B cell (primary cell): ENCODE measurements at regions not wholly inside any gene's neighbourhood (a gene's known extent, or its start where the extent isn't known, plus 50 kb on each side); places are given as distances from the start of the nearest gene placed in this dataset.

Source experiments
- ATAC-seq: fragments of 200-7000 bp; cut with Tn5 transposase; one replicate; pipeline ENCODE4 v1.10.0; 2021; ENCODE audit warnings: low read depth, mild to moderate bottlenecking, moderate number of reproducible peaks, moderate library complexity
- CTCF ChIA-PET: fragments of 350-600 bp; sonication (Branson Sonifier 250); formaldehyde crosslinking; loops from one replicate; lab custom pipeline; 2021; ENCODE audit warnings: antibody characterized with exemption, inconsistent platforms; lab: Charles Lee
- POLR2A ChIA-PET: fragments of 350-600 bp; sonication (Branson Sonifier 250); formaldehyde crosslinking; loops from one replicate; lab custom pipeline; 2021; ENCODE audit warnings: antibody characterized with exemption; lab: Charles Lee
- DNase-seq: peaks from one replicate; pipeline ENCODE4 v3.0.0; 2013
- H2AFZ ChIP-seq: 2 replicates; pipeline ENCODE4 v1.6.1; 2012; ENCODE audit warnings: mild to moderate bottlenecking, low read depth, low read length; ENCODE audit not compliant: insufficient read depth, poor library complexity, severe bottlenecking
- H3K27ac ChIP-seq, 2 donors: 1 replicate in 1 of 2; 2 replicates in 1 of 2; pipeline ENCODE4 v1.5.1; 2012 to 2013; ENCODE audit warnings: low read length in 2 of 2, mild to moderate bottlenecking in 2 of 2, moderate library complexity in 1 of 2
- H3K27me3 ChIP-seq, 4 experiments: fragments of 200-600 bp in 1 of 4; sonication (generic) in 1 of 4; replicated peaks in 1 of 4; 1 replicate in 2 of 4; 2 replicates in 2 of 4; pipeline versions ENCODE4 v1.6.1 to v1.7.0; 2013 to 2016; ENCODE audit warnings: low read length in 3 of 4, mild to moderate bottlenecking in 2 of 4, mixed read lengths in 1 of 4, moderate library complexity in 1 of 4; ENCODE audit not compliant: insufficient read depth in 4 of 4, control insufficient read depth in 3 of 4; ENCODE audit errors: control extremely low read depth in 1 of 4
- H3K36me3 ChIP-seq, 2 experiments: replicated peaks in 1 of 2; 1 replicate in 1 of 2; 2 replicates in 1 of 2; pipeline versions ENCODE4 v1.6.1 to v1.7.1; 2013; ENCODE audit warnings: low read length in 1 of 2; ENCODE audit not compliant: insufficient read depth in 2 of 2, control insufficient read depth in 1 of 2; ENCODE audit errors: control extremely low read depth in 1 of 2, extremely low read depth in 1 of 2
- H3K4me1 ChIP-seq, 2 donors: fragments of 200-600 bp in 1 of 2; sonication (generic) in 1 of 2; 1 replicate in 1 of 2; 2 replicates in 1 of 2; pipeline versions ENCODE4 v1.5.1 to v1.6.1; 2013 to 2017; ENCODE audit warnings: low read length in 2 of 2; ENCODE audit not compliant: control insufficient read depth in 2 of 2, insufficient read depth in 2 of 2
- H3K4me2 ChIP-seq: replicated peaks from 2 replicates; pipeline ENCODE3; 2012; ENCODE audit warnings: mild to moderate bottlenecking, low read depth, low read length; ENCODE audit not compliant: poor library complexity, severe bottlenecking
- H3K4me3 ChIP-seq, 5 experiments: fragments of 200-600 bp in 1 of 5; sonication (generic) in 1 of 5; 1 replicate in 3 of 5; 2 replicates in 2 of 5; pipeline versions ENCODE4 v1.5.1 to v1.7.0; 2011 to 2016; ENCODE audit warnings: low read length in 4 of 5, mild to moderate bottlenecking in 4 of 5, low read depth in 2 of 5, control low read depth in 1 of 5, moderate library complexity in 1 of 5; ENCODE audit not compliant: insufficient read depth in 1 of 5; ENCODE audit errors: control extremely low read depth in 1 of 5, extremely low read depth in 1 of 5
- H3K79me2 ChIP-seq: fragments of 200-600 bp; sonication (generic); one replicate; pipeline ENCODE4 v1.6.0; 2016; ENCODE audit warnings: low read length; ENCODE audit not compliant: control insufficient read depth, insufficient read depth
- H3K9ac ChIP-seq: fragments of 200-600 bp; sonication (generic); 2 replicates; pipeline ENCODE4 v1.6.1; 2017; ENCODE audit warnings: mild to moderate bottlenecking, low read length, moderate library complexity
- H3K9me3 ChIP-seq, 3 donors: one replicate each; pipeline versions ENCODE4 v1.6.1 to v1.7.1; 2013; ENCODE audit warnings: low read length in 2 of 3; ENCODE audit not compliant: control insufficient read depth in 2 of 3, insufficient read depth in 1 of 3; ENCODE audit errors: control extremely low read depth in 1 of 3
- H4K20me1 ChIP-seq: 2 replicates; pipeline ENCODE4 v1.6.0; 2012; ENCODE audit warnings: mild to moderate bottlenecking, low read length; ENCODE audit not compliant: insufficient read depth, control insufficient read depth, poor library complexity, severe bottlenecking
- H3K27ac Mint-ChIP-seq: one replicate; pipeline ENCODE4 v1.8.0; 2021; ENCODE audit warnings: mixed read lengths
- H3K27me3 Mint-ChIP-seq: one replicate; pipeline ENCODE4 v1.8.0; 2021; ENCODE audit warnings: mixed read lengths
- H3K4me1 Mint-ChIP-seq: one replicate; pipeline ENCODE4 v1.8.0; 2021; ENCODE audit warnings: mixed read lengths
- H3K4me3 Mint-ChIP-seq: one replicate; pipeline ENCODE4 v1.8.0; 2021; ENCODE audit warnings: mixed read lengths
- H3K9me3 Mint-ChIP-seq: one replicate; pipeline ENCODE4 v1.8.0; 2022; ENCODE audit warnings: mixed read lengths; ENCODE audit not compliant: insufficient read depth
- EZH2 ChIP-seq: IDR thresholded peaks from 2 replicates; pipeline ENCODE4 v1.6.1; 2012; ENCODE audit warnings: borderline replicate concordance, low read depth, mild to moderate bottlenecking, moderate library complexity, low read length; ENCODE audit not compliant: insufficient read depth, poor library complexity, severe bottlenecking
- WGBS: methylation state at CpG from one replicate; pipeline ENCODE4 v1.1.5; 2013; ENCODE audit warnings: missing lambda C conversion rate; ENCODE audit not compliant: insufficient coverage; 5-methylcytosine and 5-hydroxymethylcytosine counted together
- intact Hi-C: fragments of 100-400 bp; cut with micrococcal nuclease; formaldehyde crosslinking; loops from one replicate; pipeline ENCODE4 v1.10.0; 2022
- TF ChIP-seq, protein P1 (sequence below): fragments of 200-600 bp; IDR thresholded peaks from one replicate; pipeline ENCODE4 v1.8.0; 2022; ENCODE audit warnings: antibody characterized with exemption, mild to moderate bottlenecking

DNA sequence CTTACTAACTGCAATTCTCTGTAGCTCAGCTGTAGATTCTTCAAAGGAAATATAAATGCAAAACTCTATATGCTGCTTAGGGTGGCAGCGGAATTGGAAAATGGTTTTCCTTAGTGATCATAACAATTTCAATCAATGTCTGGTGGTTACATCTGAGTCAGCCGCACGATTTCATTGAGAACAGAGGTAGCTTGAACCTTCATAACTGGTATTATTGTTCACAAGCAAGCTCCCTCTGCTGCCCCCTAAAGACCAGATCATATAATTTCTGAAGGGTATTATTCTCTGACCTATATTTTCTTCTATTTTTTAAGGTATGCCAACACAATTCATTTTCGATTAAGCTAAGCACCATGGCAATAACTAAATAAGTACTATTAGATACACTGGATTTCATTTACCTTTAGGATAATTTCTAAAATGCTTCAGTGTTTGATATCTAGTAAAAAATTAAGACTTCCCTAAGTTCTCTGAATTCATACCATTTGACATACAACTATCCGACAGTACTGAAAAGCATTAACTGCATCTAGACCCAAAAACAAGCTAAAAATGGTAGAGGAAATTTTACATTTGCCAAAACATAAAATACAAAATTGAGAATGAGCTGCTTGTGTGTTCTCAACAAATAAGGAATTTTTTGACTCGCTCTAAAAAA is 181.1 kb upstream of the SPEF2 start:
- no peak overlapping the region for H3K4me3 ChIP-seq
- no peak for TF ChIP-seq EZH2
- TF ChIP-seq, protein P1, sequence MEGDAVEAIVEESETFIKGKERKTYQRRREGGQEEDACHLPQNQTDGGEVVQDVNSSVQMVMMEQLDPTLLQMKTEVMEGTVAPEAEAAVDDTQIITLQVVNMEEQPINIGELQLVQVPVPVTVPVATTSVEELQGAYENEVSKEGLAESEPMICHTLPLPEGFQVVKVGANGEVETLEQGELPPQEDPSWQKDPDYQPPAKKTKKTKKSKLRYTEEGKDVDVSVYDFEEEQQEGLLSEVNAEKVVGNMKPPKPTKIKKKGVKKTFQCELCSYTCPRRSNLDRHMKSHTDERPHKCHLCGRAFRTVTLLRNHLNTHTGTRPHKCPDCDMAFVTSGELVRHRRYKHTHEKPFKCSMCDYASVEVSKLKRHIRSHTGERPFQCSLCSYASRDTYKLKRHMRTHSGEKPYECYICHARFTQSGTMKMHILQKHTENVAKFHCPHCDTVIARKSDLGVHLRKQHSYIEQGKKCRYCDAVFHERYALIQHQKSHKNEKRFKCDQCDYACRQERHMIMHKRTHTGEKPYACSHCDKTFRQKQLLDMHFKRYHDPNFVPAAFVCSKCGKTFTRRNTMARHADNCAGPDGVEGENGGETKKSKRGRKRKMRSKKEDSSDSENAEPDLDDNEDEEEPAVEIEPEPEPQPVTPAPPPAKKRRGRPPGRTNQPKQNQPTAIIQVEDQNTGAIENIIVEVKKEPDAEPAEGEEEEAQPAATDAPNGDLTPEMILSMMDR, result no peak
- H3K27me3 ChIP-seq, result peaks cover 0 to 3% (median 0%) of the 10 kb centered on the region in 4 experiments
- no peak overlapping the region for H3K27ac ChIP-seq
- no peak overlapping the region for H2AFZ ChIP-seq
- 100% methylated on average over 1 of the region's 6 CpGs for WGBS
- Mint-ChIP-seq H3K4me3 (no peak overlapping the region), H3K27me3 (peaks cover 41% of the 10 kb centered on the region), H3K4me1 (no peaks in the 10 kb centered on the region), H3K9me3 (no peaks in the 10 kb centered on the region), H3K27ac (no peak overlapping the region)
- no peaks in the 10 kb centered on the region for H4K20me1 ChIP-seq
- intact Hi-C loops, result no loop called here
- H3K36me3 ChIP-seq, result no peaks in the 10 kb centered on the region
- H3K9me3 ChIP-seq, result no peaks in the 10 kb centered on the region
- H3K4me2 ChIP-seq, result no peak overlapping the region
- H3K79me2 ChIP-seq, result no peaks in the 10 kb centered on the region
- H3K9ac ChIP-seq, result no peak overlapping the region
- CTCF ChIA-PET, result interaction anchor here (0.9 to 1.6 kb wide), 5 partner anchors 7 to 349 kb away, joined by 3 to 7 read pairs (median 3); no protein-coding TSS in a partner anchor
- H3K4me1 ChIP-seq, result no peaks in the 10 kb centered on the region
- no peak for ATAC-seq
- POLR2A ChIA-PET, result no interaction called here
- DNase-seq, result no peak

DNA sequence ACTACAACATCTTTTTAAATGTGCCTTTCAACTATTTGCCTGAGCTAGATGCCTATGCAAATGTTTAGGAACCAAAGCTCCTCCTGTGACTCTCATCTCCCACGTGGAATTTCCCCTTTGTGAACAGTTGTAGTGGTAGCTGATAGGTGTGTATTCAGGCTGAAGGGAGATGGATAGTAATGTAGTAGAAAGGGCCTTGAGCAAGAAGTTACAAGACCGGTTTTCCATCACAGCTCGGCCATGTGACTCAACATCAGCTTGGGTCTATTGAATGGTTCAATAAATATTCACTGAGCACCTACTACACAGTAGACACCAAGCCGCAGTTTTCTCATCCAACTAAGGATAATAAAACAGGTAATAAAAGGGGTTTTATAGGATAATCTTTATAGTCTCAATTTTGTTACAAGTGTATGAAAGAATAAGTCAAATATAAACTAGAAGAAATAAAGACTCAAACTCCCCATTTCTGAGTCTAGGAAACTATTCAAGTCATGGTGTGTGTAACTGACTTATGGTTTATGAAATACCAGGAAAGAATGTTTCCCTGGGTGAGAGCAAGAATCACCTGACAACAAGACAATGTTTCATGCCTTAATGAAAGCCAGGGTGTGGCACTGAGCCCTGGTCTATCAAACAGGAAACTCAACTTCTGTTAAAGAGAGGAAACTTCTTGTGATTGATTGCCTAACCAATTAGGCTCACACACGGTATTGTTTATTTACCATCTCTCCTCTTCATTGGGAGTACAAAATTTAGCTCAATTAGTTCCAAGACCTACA is 187.1 kb upstream of the SPEF2 start:
- no peak overlapping the region for H3K9ac ChIP-seq
- no peaks in the 10 kb centered on the region for H3K9me3 ChIP-seq
- H3K9me3 Mint-ChIP-seq, result no peaks in the 10 kb centered on the region
- CTCF ChIA-PET, result interaction anchor here (0.6 kb wide), 1 partner anchor 885 kb away, joined by 3 read pairs; no protein-coding TSS in a partner anchor
- no peak for ATAC-seq
- no peak overlapping the region for H3K4me3 ChIP-seq
- intact Hi-C loops, result no loop called here
- H3K4me1 ChIP-seq, result no peaks in the 10 kb centered on the region
- no peak overlapping the region for H3K27ac ChIP-seq
- no peaks in the 10 kb centered on the region for H3K4me1 Mint-ChIP-seq
- DNase-seq, result no peak
- no peak overlapping the region for H3K4me3 Mint-ChIP-seq
- H4K20me1 ChIP-seq, result no peaks in the 10 kb centered on the region
- POLR2A ChIA-PET, result no interaction called here
- no peaks in the 10 kb centered on the region for H3K36me3 ChIP-seq
- H3K79me2 ChIP-seq, result no peaks in the 10 kb centered on the region
- no peak overlapping the region for H3K27ac Mint-ChIP-seq
- H3K27me3 Mint-ChIP-seq, result peaks cover 11% of the 10 kb centered on the region
- H2AFZ ChIP-seq, result no peak overlapping the region
- TF ChIP-seq, protein P1, result no peak
- TF ChIP-seq EZH2, result no peak
- no peaks in the 10 kb centered on the region for H3K27me3 ChIP-seq
- WGBS, result no CpG with 5 or more reads among the region's 5 CpGs
- H3K4me2 ChIP-seq, result no peak overlapping the region
